K562 (cell line): ENCODE measurements at regions not wholly inside any gene's neighbourhood (a gene's known extent, or its start where the extent isn't known, plus 50 kb on each side); places are given as distances from the start of the nearest gene placed in this dataset.

Source experiments
- ATAC-seq: fragments of 200-7000 bp; cut with Tn5 transposase; 3 replicates; pipeline ENCODE4 v1.9.1; 2020; ENCODE audit warnings: moderate library complexity
- BruUV-seq: library from RNA; stranded (reverse); fragments of 400-500 nt; replicated peaks from 2 replicates; lab custom pipeline; 2021; lab: Mats Ljungman, UMichigan
- CTCF ChIA-PET: fragments of 300-600 bp; formaldehyde crosslinking; extraction: SDS; loops from one replicate; lab custom pipeline; 2021; ENCODE audit warnings: low intra/inter-chr PET ratio; lab: Yijun Ruan, JAX
- POLR2A ChIA-PET: fragments of 300-600, 350-650 bp; sonication (Branson Sonifier 250); formaldehyde crosslinking; extraction: SDS; loops from one replicate; lab custom pipeline; 2021; ENCODE audit warnings: antibody characterized with exemption, inconsistent platforms; lab: Yijun Ruan, JAX
- DNase-seq, 4 experiments: peaks; one replicate each; pipeline versions ENCODE4 v3.0.0 to v3.0.0-alpha.2; 2011 to 2018; ENCODE audit warnings: low spot score in 3 of 4, mixed read lengths in 3 of 4; ENCODE audit errors: extremely low read depth in 1 of 4
- FAIRE-seq: peaks from 2 replicates; lab custom pipeline; 2011; peaks lifted over from hg19 to GRCh38; lab: Jason Lieb, UNC
- H2AFZ ChIP-seq: 2 replicates; pipeline ENCODE4 v1.6.0; 2011; ENCODE audit warnings: low read depth, low read length, control low read depth, inconsistent platforms
- H3K27ac ChIP-seq: fragments of 200-600 bp; 3 replicates; pipeline ENCODE4 v1.8.0; 2011; ENCODE audit warnings: low read depth, mild to moderate bottlenecking, control low read depth, inconsistent platforms, low read length, moderate library complexity, mixed read lengths; ENCODE audit errors: extremely low read depth
- H3K27me3 ChIP-seq, 2 experiments: fragments of 300-600 bp in 1 of 2; 2 replicates in 1 of 2; 3 replicates in 1 of 2; pipeline versions ENCODE4 v1.6.0 to v1.8.0; 2011; ENCODE audit warnings: inconsistent platforms in 2 of 2, low read length in 2 of 2, mild to moderate bottlenecking in 1 of 2, mixed read lengths in 1 of 2, moderate library complexity in 1 of 2; ENCODE audit not compliant: control insufficient read depth in 2 of 2, insufficient read depth in 2 of 2
- H3K36me3 ChIP-seq: fragments of 300-600 bp; 3 replicates; pipeline ENCODE4 v1.8.0; 2011; ENCODE audit warnings: mild to moderate bottlenecking, low read length, inconsistent platforms; ENCODE audit not compliant: control insufficient read depth, insufficient read depth
- H3K4me1 ChIP-seq, 2 experiments: fragments of 200-600 bp in 1 of 2; replicated peaks in 1 of 2; 2 replicates in 1 of 2; 3 replicates in 1 of 2; pipeline versions ENCODE4 v1.5.1 to v1.8.0; 2011; ENCODE audit warnings: inconsistent platforms in 2 of 2, low read length in 2 of 2, mild to moderate bottlenecking in 1 of 2, mixed read lengths in 1 of 2, moderate library complexity in 1 of 2; ENCODE audit not compliant: control insufficient read depth in 2 of 2, insufficient read depth in 2 of 2
- H3K4me2 ChIP-seq: 2 replicates; pipeline ENCODE4 v1.6.1; 2011; ENCODE audit warnings: low read length, control low read depth, inconsistent platforms, mixed read lengths; ENCODE audit not compliant: insufficient read depth
- H3K4me3 ChIP-seq: fragments of 200-600 bp; sonication (generic), shearing (Covaris generic); 2 replicates; pipeline ENCODE4 v1.5.1; 2016; ENCODE audit warnings: control low read depth, inconsistent platforms
- H3K79me2 ChIP-seq: fragments of 200-600 bp; 3 replicates; pipeline ENCODE4 v1.8.0; 2011; ENCODE audit warnings: low read length, inconsistent platforms; ENCODE audit not compliant: control insufficient read depth, insufficient read depth
- H3K9ac ChIP-seq, 2 experiments: 2 replicates each; pipeline versions ENCODE4 v1.6.0 to v1.6.1; 2011; ENCODE audit warnings: low read depth in 2 of 2, low read length in 2 of 2, control low read depth in 1 of 2, inconsistent platforms in 1 of 2, mild to moderate bottlenecking in 1 of 2, mixed read lengths in 1 of 2; ENCODE audit not compliant: insufficient read depth in 1 of 2
- H3K9me1 ChIP-seq: one replicate; pipeline ENCODE4 v1.6.0; 2011; ENCODE audit warnings: inconsistent platforms, mild to moderate bottlenecking, low read length, moderate library complexity; ENCODE audit not compliant: control insufficient read depth, insufficient read depth
- H3K9me3 ChIP-seq: replicated peaks from 2 replicates; pipeline ENCODE4 v1.5.1; 2011; ENCODE audit warnings: low read depth, low read length, inconsistent platforms; ENCODE audit not compliant: control insufficient read depth, insufficient read depth
- H4K20me1 ChIP-seq: replicated peaks from 2 replicates; pipeline ENCODE4 v1.6.1; 2011; ENCODE audit warnings: low read length, inconsistent platforms, mixed read lengths; ENCODE audit not compliant: control insufficient read depth, insufficient read depth
- BCOR ChIP-seq: fragments of 450-650 bp; IDR thresholded peaks from 2 replicates; pipeline ENCODE4 v1.6.1; 2016
- CCAR2 ChIP-seq: fragments of 200-400 bp; formaldehyde crosslinking; IDR thresholded peaks from 2 replicates; pipeline ENCODE4 v1.6.1; 2017; ENCODE audit warnings: mild to moderate bottlenecking, low read depth, low read length
- DEAF1 ChIP-seq: fragments of 450-650 bp; formaldehyde crosslinking; IDR thresholded peaks from 2 replicates; pipeline ENCODE4 v1.4.0; 2020; ENCODE audit warnings: mild to moderate bottlenecking, moderate library complexity
- HDAC2 ChIP-seq: fragments of 450-650 bp; IDR thresholded peaks from 2 replicates; pipeline ENCODE4 v1.6.1; 2016; ENCODE audit warnings: mild to moderate bottlenecking
- KDM4B ChIP-seq, 2 experiments: fragments of 450-650 bp in 1 of 2; sonication (generic) in 1 of 2; IDR thresholded peaks; 2 replicates each; pipeline ENCODE4 v1.6.1; 2016 to 2017; ENCODE audit warnings: borderline replicate concordance in 2 of 2, antibody characterized with exemption in 1 of 2, low read depth in 1 of 2, mild to moderate bottlenecking in 1 of 2
- MIER1 ChIP-seq: fragments of 450-650 bp; IDR thresholded peaks from 2 replicates; pipeline ENCODE4 v1.6.1; 2016; ENCODE audit warnings: antibody characterized with exemption, mild to moderate bottlenecking, low read depth
- MYC ChIP-seq, 2 experiments: fragments of 250-450 bp in 1 of 2; sonication (Bioruptor Pico) in 1 of 2; IDR thresholded peaks; 2 replicates each; pipeline versions ENCODE4 v1.5.1 to v1.6.1; 2012 to 2021; ENCODE audit warnings: low read depth in 2 of 2, borderline replicate concordance in 1 of 2, improper control_type of control experiment in 1 of 2, low read length in 1 of 2, mild to moderate bottlenecking in 1 of 2, moderate library complexity in 1 of 2
- NELFE ChIP-seq: IDR thresholded peaks from 2 replicates; pipeline ENCODE4 v1.6.1; 2011; ENCODE audit warnings: mild to moderate bottlenecking; ENCODE audit not compliant: insufficient read depth, insufficient read length
- NFIX ChIP-seq: fragments of 250-450 bp; sonication (Bioruptor Pico); IDR thresholded peaks from 2 replicates; pipeline ENCODE4 v1.4.0; 2020; ENCODE audit warnings: low read depth, mild to moderate bottlenecking, moderate library complexity
- PTTG1 ChIP-seq: fragments of 450-650 bp; IDR thresholded peaks from 2 replicates; pipeline ENCODE4 v1.6.1; 2016; ENCODE audit warnings: low read depth, mild to moderate bottlenecking, missing genetic modification characterization, missing compliant biosample characterization
- SMAD3 ChIP-seq: fragments of 450-650 bp; formaldehyde crosslinking; conservative IDR thresholded peaks from 2 replicates; pipeline ENCODE4 v1.4.0; 2020; ENCODE audit warnings: mild to moderate bottlenecking
- SREBF1 ChIP-seq: fragments of 150-350 bp; IDR thresholded peaks from 2 replicates; pipeline ENCODE4 v1.6.1; 2014; ENCODE audit warnings: antibody characterized with exemption, low read depth, low read length, borderline replicate concordance
- TEAD1 ChIP-seq, 2 experiments: fragments of 450-650 bp in 1 of 2; sonication (generic) in 1 of 2; formaldehyde crosslinking; IDR thresholded peaks; 2 replicates each; pipeline versions ENCODE4 v1.4.0 to v1.8.0; 2020 to 2022; ENCODE audit warnings: mild to moderate bottlenecking in 2 of 2, missing genetic modification reagents in 1 of 2
- YBX1 ChIP-seq: fragments of 450-650 bp; IDR thresholded peaks from 2 replicates; pipeline ENCODE4 v1.7.1; 2016; ENCODE audit warnings: mild to moderate bottlenecking
- ZNF23 ChIP-seq: fragments of 250-450 bp; sonication (Bioruptor Pico); IDR thresholded peaks from 2 replicates; pipeline ENCODE4 v1.4.0; 2020; ENCODE audit warnings: mild to moderate bottlenecking
- ZNF445 ChIP-seq: fragments of 250-450 bp; sonication (Bioruptor Pico); IDR thresholded peaks from 2 replicates; pipeline ENCODE4 v1.4.0; 2020; ENCODE audit warnings: low read depth, mild to moderate bottlenecking, moderate library complexity
- ZNF592 ChIP-seq: fragments of 450-650 bp; IDR thresholded peaks from 2 replicates; pipeline ENCODE4 v1.6.1; 2017; ENCODE audit warnings: antibody characterized with exemption, mild to moderate bottlenecking
- ZNF75A ChIP-seq: fragments of 450-650 bp; formaldehyde crosslinking; IDR thresholded peaks from 2 replicates; pipeline ENCODE4 v1.4.0; 2020; ENCODE audit warnings: mild to moderate bottlenecking
- WGBS: fragments of 100-300 bp; shearing (Covaris generic); methylation state at CpG from one replicate; pipeline ENCODE4 v1.1.6; 2016; ENCODE audit warnings: low coverage, mixed read lengths; ENCODE audit not compliant: insufficient coverage; ENCODE audit errors: missing lambda C conversion rate; 5-methylcytosine and 5-hydroxymethylcytosine counted together
- in situ Hi-C: fragments of 300-500 bp; cut with MboI; formaldehyde crosslinking; loops from 4 replicates; pipeline ENCODE4 v1.15.0; 2018; ENCODE audit warnings: inconsistent platforms, mixed read lengths
- intact Hi-C: fragments of 100-400 bp; cut with micrococcal nuclease; formaldehyde crosslinking; loops from 2 replicates; pipeline ENCODE4 v1.14.2; 2022

DNA sequence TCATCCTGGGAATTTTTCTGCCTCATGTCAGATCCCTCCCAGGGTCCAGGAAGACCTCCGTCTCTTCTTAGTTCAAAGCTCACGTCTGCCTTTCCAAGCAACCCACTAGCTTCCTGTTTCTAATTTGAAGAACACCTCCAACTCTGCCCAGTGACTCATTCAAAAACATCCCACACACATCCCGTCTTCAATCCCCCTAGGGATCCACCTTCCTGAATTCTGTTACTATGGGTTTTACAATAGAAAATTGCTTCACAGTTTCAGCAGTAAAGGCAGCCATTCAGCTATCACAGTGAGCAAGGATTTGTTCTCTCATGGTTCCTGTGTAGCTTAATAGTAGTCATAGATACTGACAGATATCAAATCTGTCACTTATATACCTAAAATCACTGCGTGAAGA lies 308.3 kb upstream of the CCDC54 start:
- Histone ChIP-seq H4K20me1 (no peaks in the 10 kb centered on the region), H3K9me1 (no peaks in the 10 kb centered on the region), H3K36me3 (no peaks in the 10 kb centered on the region), H3K4me2 (no peak overlapping the region), H3K4me3 (no peak overlapping the region), H3K9ac (no peak overlapping the region), H3K9me3 (no peaks in the 10 kb centered on the region), H3K27me3 (no peaks in the 10 kb centered on the region), H3K4me1 (no peaks in the 10 kb centered on the region), H3K79me2 (no peaks in the 10 kb centered on the region), H3K27ac (no peak overlapping the region), H2AFZ (no peak overlapping the region)
- POLR2A ChIA-PET = no interaction called here
- BruUV-seq = no TSS peak
- intact Hi-C loops = no loop called here
- CTCF ChIA-PET = no interaction called here
- WGBS = 3% methylated on average over 4 of the region's 4 CpGs
- TF ChIP-seq ZNF592 (no peak), NELFE (no peak), TEAD1 (CRISPR knock-in tag; IDR thresholded peaks at IDR 0.05) (no peak), HDAC2 (no peak), ZNF75A (CRISPR knock-in tag) (no peak), YBX1 (no peak), BCOR (no peak), CCAR2 (no peak), MYC (IDR thresholded peaks at IDR 0.05; ENCODE audit: low read depth, low read length) (no peak), MYC (CRISPR knock-in tag; IDR thresholded peaks at IDR 0.05; ENCODE audit: borderline replicate concordance, low read depth) (no peak), ZNF445 (no peak), MIER1 (no peak), ZNF23 (CRISPR knock-in tag) (no peak), KDM4B (IDR thresholded peaks at IDR 0.05; ENCODE audit: borderline replicate concordance in 2 of 2, low read depth in 1 of 2) (no peak), SREBF1 (no peak), PTTG1 (tag) (no peak), DEAF1 (CRISPR knock-in tag) (no peak), NFIX (CRISPR knock-in tag) (no peak), SMAD3 (CRISPR knock-in tag) (no peak)
- in situ Hi-C loops = no loop called here
- FAIRE-seq (no peak), DNase-seq (no peak), ATAC-seq (no peak)
